ENCODE measurements at regions not wholly inside any gene's neighbourhood (a gene's known extent, or its start where the extent isn't known, plus 50 kb on each side); places are given as distances from the start of the nearest gene placed in this dataset.
"Not testable (repeated sequence)": the region's sequence is repeated elsewhere in the genome, so short reads cannot be mapped to it uniquely, and the experiment has no call there.

- no peak for DNase-seq (ENCODE audit: low read depth in 2 of 2)
- no peak overlapping the region for H3K4me3 ChIP-seq (replicated peaks in 1 of 2; ENCODE audit: low read depth in 2 of 2, low read length in 2 of 2)
Measured at GRCh38 chr11:71370895-71371673, 77.1 kb downstream of the DHCR7 start.

GRCh38 chr11:71370020-71370747, 78.0 kb downstream of the DHCR7 start:
- no peak overlapping the region for H3K4me3 ChIP-seq (replicated peaks in 1 of 2; ENCODE audit: low read depth in 2 of 2, low read length in 2 of 2)
- no peak for TF ChIP-seq CTCF (IDR thresholded peaks at IDR 0.05; ENCODE audit: low read depth, low read length)
- DNase-seq (ENCODE audit: low read depth in 2 of 2), result no peak

More at GRCh38 chr11:71370895-71371673, 77.1 kb downstream of the DHCR7 start:
- no peak for TF ChIP-seq CTCF (IDR thresholded peaks at IDR 0.05; ENCODE audit: low read depth, low read length)

GRCh38 chr11:71369411-71369810, 78.8 kb downstream of the DHCR7 start:
- H3K4me3 ChIP-seq (replicated peaks in 1 of 2; ENCODE audit: low read depth in 2 of 2, low read length in 2 of 2), result no peak overlapping the region
- no peak for TF ChIP-seq CTCF (IDR thresholded peaks at IDR 0.05; ENCODE audit: low read depth, low read length)
- DNase-seq (ENCODE audit: low read depth in 2 of 2), result no peak

- DNase-seq (ENCODE audit: low read depth in 2 of 2), result no peak
- TF ChIP-seq CTCF (IDR thresholded peaks at IDR 0.05; ENCODE audit: low read depth, low read length), result no peak
- no peak overlapping the region for H3K4me3 ChIP-seq (replicated peaks in 1 of 2; ENCODE audit: low read depth in 2 of 2, low read length in 2 of 2)
Measured at GRCh38 chr11:71368966-71369365, 79.2 kb downstream of the DHCR7 start.

GRCh38 chr11:71367756-71368155, 80.4 kb downstream of the DHCR7 start:
- no peak for TF ChIP-seq CTCF (IDR thresholded peaks at IDR 0.05; ENCODE audit: low read depth, low read length)
- no peak overlapping the region for H3K4me3 ChIP-seq (replicated peaks in 1 of 2; ENCODE audit: low read depth in 2 of 2, low read length in 2 of 2)
- no peak for DNase-seq (ENCODE audit: low read depth in 2 of 2)

GRCh38 chr11:71367276-71367675, 80.9 kb downstream of the DHCR7 start:
- not testable (repeated sequence) for DNase-seq (ENCODE audit: low read depth in 2 of 2); H3K4me3 ChIP-seq (replicated peaks in 1 of 2; ENCODE audit: low read depth in 2 of 2, low read length in 2 of 2)

- H3K4me3 ChIP-seq (replicated peaks in 1 of 2; ENCODE audit: low read depth in 2 of 2, low read length in 2 of 2), result no peak overlapping the region
- TF ChIP-seq CTCF (IDR thresholded peaks at IDR 0.05; ENCODE audit: low read depth, low read length), result no peak
- no peak for DNase-seq (ENCODE audit: low read depth in 2 of 2)
Measured at GRCh38 chr11:71366076-71366475, 82.1 kb downstream of the DHCR7 start.
